H54 (cell line): ENCODE measurements at regions not wholly inside any gene's neighbourhood (a gene's known extent, or its start where the extent isn't known, plus 50 kb on each side); places are given as distances from the start of the nearest gene placed in this dataset.
"Not testable (repeated sequence)": the region's sequence is repeated elsewhere in the genome, so short reads cannot be mapped to it uniquely, and the experiment has no call there.

Experiments
- DNase-seq: peaks from one replicate; pipeline ENCODE4 v3.0.0; 2011; ENCODE audit warnings: low spot score, mixed read lengths; ENCODE audit not compliant: insufficient read length
- FAIRE-seq: peaks from 3 replicates; lab custom pipeline; 2011; peaks lifted over from hg19 to GRCh38; lab: Jason Lieb, UNC
- POLR2A ChIP-seq: IDR thresholded peaks from 2 replicates; pipeline ENCODE4 v1.6.1; 2011; ENCODE audit warnings: low read depth, mild to moderate bottlenecking, low read length

GRCh38 chr5:53160895-53161294 lies 51.3 kb upstream of the MOCS2 start:
- no peak for DNase-seq
- TF ChIP-seq POLR2A: no peak
- no peak for FAIRE-seq

DNA sequence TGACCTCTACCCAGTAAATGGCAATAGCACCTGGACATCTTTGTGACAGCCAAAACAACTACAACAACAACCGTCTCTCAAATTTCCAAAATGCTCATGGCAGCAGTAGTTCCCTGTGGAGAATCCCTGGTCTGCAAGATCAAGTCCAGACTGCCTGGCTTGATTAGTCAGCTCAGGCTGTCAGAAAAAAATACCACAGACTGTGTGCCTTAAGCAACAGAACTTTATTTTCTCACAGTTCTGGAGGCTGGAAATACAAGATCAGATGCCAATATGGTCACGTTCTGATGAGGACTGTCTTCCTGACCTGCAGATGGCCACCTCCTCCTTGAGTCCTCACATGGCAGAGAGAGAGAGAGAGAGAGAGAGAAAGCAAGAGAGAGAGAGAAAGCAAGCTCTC lies 52.3 kb upstream of the MOCS2 start:
- TF ChIP-seq POLR2A: no peak
- FAIRE-seq (peak; percentile 6), DNase-seq (no peak)

DNA sequence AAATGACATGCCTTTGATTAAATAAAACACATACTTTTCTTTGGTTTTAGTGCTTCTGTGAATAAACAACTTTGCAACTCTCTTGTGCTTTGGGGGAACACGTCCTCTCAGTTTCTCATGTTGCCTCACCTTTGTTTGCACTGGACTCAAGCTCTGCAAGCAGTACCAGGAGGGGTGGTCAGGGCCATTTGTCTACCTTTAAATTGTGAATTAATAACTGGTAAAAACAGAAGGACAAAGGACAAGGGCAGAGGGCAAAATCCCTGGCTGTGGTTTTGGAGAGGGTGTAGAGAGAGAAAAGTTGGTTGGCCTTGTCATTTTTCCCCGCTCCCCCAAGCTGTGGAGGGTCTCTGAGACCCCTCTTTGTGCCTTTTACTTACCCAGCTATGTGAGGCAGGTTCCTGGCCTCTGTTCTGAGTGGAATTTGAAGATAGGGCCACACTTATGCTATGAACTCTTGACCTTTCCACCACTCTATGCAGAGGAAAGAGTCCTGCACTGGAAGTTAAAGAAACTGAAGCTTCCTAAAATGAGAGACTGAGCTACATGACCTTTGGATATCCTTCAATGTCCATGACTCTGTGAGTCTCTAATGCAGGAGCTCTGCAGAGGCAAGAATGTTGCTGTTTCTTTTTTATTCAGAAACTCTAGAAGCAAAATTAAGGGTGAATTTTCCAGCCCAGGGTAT lies 55.1 kb upstream of the MOCS2 start:
- DNase-seq (no peak), FAIRE-seq (no peak)
- no peak for TF ChIP-seq POLR2A

- TF ChIP-seq POLR2A: no peak
- FAIRE-seq: no peak
- no peak for DNase-seq
Measured at GRCh38 chr5:53165431-53166182, 56.0 kb upstream of the MOCS2 start.

GRCh38 chr5:53166183-53166495 lies 56.6 kb upstream of the MOCS2 start:
- FAIRE-seq: no peak
- no peak for TF ChIP-seq POLR2A
- DNase-seq: no peak

GRCh38 chr5:53167836-53168235 lies 58.3 kb upstream of the MOCS2 start:
- no peak for FAIRE-seq
- DNase-seq: no peak
- no peak for TF ChIP-seq POLR2A

DNA sequence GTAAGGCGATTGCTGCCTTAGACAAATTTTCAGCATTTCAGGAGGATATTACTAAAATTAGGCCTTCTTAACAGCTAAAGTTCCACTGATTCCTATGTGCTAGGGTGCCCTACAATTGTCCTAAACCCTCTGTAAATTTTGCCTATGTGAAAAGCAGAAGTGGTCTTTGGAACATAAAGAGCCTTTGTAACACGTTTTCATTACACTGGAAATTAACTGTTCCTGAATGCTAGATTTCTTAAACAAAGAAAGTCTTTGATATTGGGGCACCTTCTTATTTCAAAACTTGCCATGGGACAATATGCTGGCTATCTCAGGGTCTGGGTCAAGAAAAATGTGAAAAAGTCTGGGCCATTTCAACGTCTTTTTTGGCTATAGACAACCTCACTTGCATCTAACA lies 60.4 kb upstream of the MOCS2 start:
- DNase-seq (no peak), FAIRE-seq (no peak)
- TF ChIP-seq POLR2A: no peak

GRCh38 chr5:53170746-53171349 lies 61.3 kb upstream of the MOCS2 start:
- no peak for TF ChIP-seq POLR2A
- no peak for DNase-seq
- peak; percentile 98 for FAIRE-seq

DNA sequence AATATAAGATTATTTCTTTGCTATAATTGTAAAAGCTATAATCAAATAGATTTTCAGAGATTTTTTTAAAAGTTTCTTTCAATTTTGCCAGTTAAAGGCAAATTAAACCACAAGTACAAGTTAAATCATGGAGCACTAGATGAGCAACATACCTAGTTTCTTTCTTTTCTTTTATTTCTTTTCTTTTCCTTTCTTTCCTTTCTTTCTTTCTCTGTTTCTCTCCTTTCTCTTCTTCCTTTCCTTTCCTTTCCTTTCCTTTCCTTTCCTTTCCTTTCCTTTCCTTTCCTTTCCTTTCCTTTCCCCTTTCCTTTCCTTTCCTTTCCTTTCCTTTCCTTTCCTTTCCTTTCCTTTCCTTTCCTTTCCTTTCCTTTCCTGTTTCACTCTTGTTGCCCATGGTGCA lies 62.5 kb upstream of the MOCS2 start:
- not testable (repeated sequence) for DNase-seq, FAIRE-seq

DNA sequence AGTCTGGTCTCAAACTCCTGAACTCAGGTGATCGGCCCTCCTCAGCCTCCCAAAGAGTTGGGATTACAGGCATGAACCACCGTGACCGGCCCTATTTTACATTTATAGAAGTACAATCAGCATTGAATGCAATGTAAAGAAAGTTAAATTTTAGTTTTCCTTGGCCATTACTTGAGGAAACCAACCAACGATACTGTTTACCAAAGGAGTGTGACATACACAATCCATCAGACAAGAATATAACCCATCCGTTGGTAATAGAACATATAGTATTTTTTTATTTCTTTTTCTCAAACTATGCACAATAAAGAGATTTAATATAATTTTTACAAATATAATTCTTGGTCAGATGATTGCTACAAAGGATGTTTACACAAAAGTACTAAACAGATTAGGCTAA lies 63.1 kb upstream of the MOCS2 start:
- no peak for FAIRE-seq
- no peak for TF ChIP-seq POLR2A
- DNase-seq: no peak

DNA sequence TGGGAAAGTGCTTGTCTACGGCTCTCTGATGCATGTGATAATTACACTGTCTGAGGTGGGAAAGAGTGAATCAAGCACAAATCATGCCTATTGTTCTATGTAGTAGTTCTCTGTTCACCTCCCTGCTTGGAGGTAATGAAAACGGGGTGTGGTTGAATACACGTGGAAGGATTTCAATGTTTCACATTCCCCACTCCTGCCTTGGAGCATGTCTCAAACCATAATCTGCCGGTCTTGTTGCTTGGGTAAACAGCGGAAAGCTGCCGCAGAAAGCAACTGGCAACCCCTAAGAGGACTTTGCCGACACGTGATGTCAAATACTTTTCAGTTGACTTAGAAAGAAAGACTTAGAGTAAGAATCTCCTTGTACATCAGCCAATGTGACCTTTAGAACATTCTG lies 63.5 kb upstream of the MOCS2 start:
- FAIRE-seq: no peak
- DNase-seq: no peak
- TF ChIP-seq POLR2A: no peak

- DNase-seq (no peak), FAIRE-seq (no peak)
- no peak for TF ChIP-seq POLR2A
Measured at GRCh38 chr5:53178830-53179229, 69.3 kb upstream of the MOCS2 start.

- no peak for TF ChIP-seq POLR2A
- DNase-seq (no peak), FAIRE-seq (no peak)
Measured at GRCh38 chr5:53179691-53180090, 70.1 kb upstream of the MOCS2 start.

DNA sequence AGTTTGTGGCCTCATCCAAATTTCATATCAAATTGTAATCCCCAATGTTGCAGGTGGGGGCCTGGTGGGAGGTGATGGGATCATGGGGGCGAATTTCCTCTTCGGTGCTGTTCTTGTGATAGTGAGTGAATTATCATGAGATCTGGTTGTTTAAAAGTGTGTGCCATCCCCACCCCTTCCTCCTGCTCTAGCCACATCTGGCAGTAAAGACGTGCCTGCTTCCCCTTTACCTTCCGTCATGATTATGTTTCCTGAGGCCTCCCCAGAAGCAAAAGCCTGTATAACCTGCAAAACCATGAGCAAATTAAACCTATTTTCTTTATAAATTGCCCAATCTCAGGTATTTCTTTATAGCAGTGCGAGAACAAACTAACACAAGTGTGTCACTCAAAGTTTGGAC lies 71.0 kb upstream of the MOCS2 start:
- no peak for TF ChIP-seq POLR2A
- FAIRE-seq (no peak), DNase-seq (no peak)

GRCh38 chr5:53180991-53181390 lies 71.4 kb upstream of the MOCS2 start:
- TF ChIP-seq POLR2A: no peak
- FAIRE-seq: no peak
- no peak for DNase-seq
